Esophagus squamous epithelium (tissue), 4 donors: ENCODE measurements at regions not wholly inside any gene's neighbourhood (a gene's known extent, or its start where the extent isn't known, plus 50 kb on each side); places are given as distances from the start of the nearest gene placed in this dataset.

Experiments used
- POLR2A ChIP-seq, 4 donors: fragments of 450-650 bp; IDR thresholded peaks; one replicate each; pipeline ENCODE4 v1.6.1; 2017; ENCODE audit warnings: antibody characterized with exemption in 4 of 4, mild to moderate bottlenecking in 4 of 4, moderate library complexity in 3 of 4
- TF ChIP-seq, protein P1 (sequence below), 6 experiments: fragments of 450-650 bp in 4 of 6; fragments of 200-600 bp in 2 of 6; sonication (generic) in 2 of 6; IDR thresholded peaks; one replicate each; pipeline ENCODE4 v1.5.1; 2016 to 2019; ENCODE audit warnings: antibody characterized with exemption in 6 of 6, mild to moderate bottlenecking in 4 of 6, moderate library complexity in 4 of 6

DNA sequence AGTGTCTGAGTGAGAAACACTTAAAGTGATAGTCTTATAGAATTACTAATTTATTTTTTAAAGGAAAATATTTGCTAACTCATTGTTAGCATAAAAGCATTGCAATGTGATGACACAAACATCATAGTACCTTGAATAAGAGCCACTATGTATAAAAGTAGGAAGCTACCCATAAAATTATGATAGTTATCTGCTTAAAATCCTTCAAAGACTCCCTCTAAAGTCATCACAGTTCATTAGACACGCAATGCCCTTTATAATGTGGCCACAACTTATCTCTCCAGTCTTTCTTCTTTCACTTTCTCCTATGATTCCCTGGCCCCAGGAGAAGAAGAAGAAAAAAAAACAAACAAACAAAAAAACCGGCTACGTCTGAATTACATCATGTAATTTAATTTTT, 1144.0 kb upstream of the NUDT12 start:
- TF ChIP-seq, protein P1, sequence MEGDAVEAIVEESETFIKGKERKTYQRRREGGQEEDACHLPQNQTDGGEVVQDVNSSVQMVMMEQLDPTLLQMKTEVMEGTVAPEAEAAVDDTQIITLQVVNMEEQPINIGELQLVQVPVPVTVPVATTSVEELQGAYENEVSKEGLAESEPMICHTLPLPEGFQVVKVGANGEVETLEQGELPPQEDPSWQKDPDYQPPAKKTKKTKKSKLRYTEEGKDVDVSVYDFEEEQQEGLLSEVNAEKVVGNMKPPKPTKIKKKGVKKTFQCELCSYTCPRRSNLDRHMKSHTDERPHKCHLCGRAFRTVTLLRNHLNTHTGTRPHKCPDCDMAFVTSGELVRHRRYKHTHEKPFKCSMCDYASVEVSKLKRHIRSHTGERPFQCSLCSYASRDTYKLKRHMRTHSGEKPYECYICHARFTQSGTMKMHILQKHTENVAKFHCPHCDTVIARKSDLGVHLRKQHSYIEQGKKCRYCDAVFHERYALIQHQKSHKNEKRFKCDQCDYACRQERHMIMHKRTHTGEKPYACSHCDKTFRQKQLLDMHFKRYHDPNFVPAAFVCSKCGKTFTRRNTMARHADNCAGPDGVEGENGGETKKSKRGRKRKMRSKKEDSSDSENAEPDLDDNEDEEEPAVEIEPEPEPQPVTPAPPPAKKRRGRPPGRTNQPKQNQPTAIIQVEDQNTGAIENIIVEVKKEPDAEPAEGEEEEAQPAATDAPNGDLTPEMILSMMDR (IDR thresholded peaks at IDR 0.05), result no peak
- TF ChIP-seq POLR2A (IDR thresholded peaks at IDR 0.05), result no peak
